NOMO-1 treated with dmso at 0.1 percent for 144 hours (cell line): ENCODE measurements at regions not wholly inside any gene's neighbourhood (a gene's known extent, or its start where the extent isn't known, plus 50 kb on each side); places are given as distances from the start of the nearest gene placed in this dataset.

ENCODE experiments used
- DNase-seq: peaks from one replicate; lab custom pipeline; 2025; ENCODE audit not compliant: unreplicated experiment; lab: John Stamatoyannopoulos, UW

- DNase-seq: no peak
Measured at GRCh38 chr1:106780806-106781569, 275.5 kb upstream of the PRMT6 start.

- DNase-seq: no peak
Measured at GRCh38 chr1:106785176-106785575, 271.3 kb upstream of the PRMT6 start.

- no peak for DNase-seq
Measured at GRCh38 chr1:106787520-106787919, 269.0 kb upstream of the PRMT6 start.

- DNase-seq: no peak
Measured at GRCh38 chr1:106789686-106790085, 266.8 kb upstream of the PRMT6 start.

GRCh38 chr1:106791041-106791440 lies 265.4 kb upstream of the PRMT6 start:
- no peak for DNase-seq

- no peak for DNase-seq
Measured at GRCh38 chr1:106793651-106794050, 262.8 kb upstream of the PRMT6 start.

GRCh38 chr1:106798991-106799390 lies 257.5 kb upstream of the PRMT6 start:
- DNase-seq: no peak

GRCh38 chr1:106802181-106802580 lies 254.3 kb upstream of the PRMT6 start:
- no peak for DNase-seq

- DNase-seq: no peak
Measured at GRCh38 chr1:106814418-106814817, 242.1 kb upstream of the PRMT6 start.

- no peak for DNase-seq
Measured at GRCh38 chr1:106817575-106817974, 238.9 kb upstream of the PRMT6 start.

GRCh38 chr1:106831511-106831910 lies 225.0 kb upstream of the PRMT6 start:
- no peak for DNase-seq

- no peak for DNase-seq
Measured at GRCh38 chr1:106836708-106837107, 219.8 kb upstream of the PRMT6 start.

GRCh38 chr1:106843518-106843917 lies 213.0 kb upstream of the PRMT6 start:
- DNase-seq: no peak

- DNase-seq: no peak
Measured at GRCh38 chr1:106846656-106847055, 209.8 kb upstream of the PRMT6 start.

GRCh38 chr1:106861110-106861509 lies 195.4 kb upstream of the PRMT6 start:
- DNase-seq: no peak

- DNase-seq: no peak
Measured at GRCh38 chr1:106868828-106869227, 187.6 kb upstream of the PRMT6 start.

- DNase-seq: no peak
Measured at GRCh38 chr1:106875622-106876021, 180.9 kb upstream of the PRMT6 start.

GRCh38 chr1:106876384-106876783 lies 180.1 kb upstream of the PRMT6 start:
- DNase-seq: no peak

GRCh38 chr1:106879538-106879937 lies 176.9 kb upstream of the PRMT6 start:
- no peak for DNase-seq

- DNase-seq: no peak
Measured at GRCh38 chr1:106880226-106880625, 176.2 kb upstream of the PRMT6 start.

GRCh38 chr1:106883208-106883607 lies 173.3 kb upstream of the PRMT6 start:
- DNase-seq: no peak

GRCh38 chr1:106889059-106889458 lies 167.4 kb upstream of the PRMT6 start:
- DNase-seq: no peak

GRCh38 chr1:106889583-106889982 lies 166.9 kb upstream of the PRMT6 start:
- no peak for DNase-seq
